ENCODE measurements at regions not wholly inside any gene's neighbourhood (a gene's known extent, or its start where the extent isn't known, plus 50 kb on each side); places are given as distances from the start of the nearest gene placed in this dataset.
A peak's percentile ranks its signal among the peaks of the same experiment; 100 is the strongest.

DNA sequence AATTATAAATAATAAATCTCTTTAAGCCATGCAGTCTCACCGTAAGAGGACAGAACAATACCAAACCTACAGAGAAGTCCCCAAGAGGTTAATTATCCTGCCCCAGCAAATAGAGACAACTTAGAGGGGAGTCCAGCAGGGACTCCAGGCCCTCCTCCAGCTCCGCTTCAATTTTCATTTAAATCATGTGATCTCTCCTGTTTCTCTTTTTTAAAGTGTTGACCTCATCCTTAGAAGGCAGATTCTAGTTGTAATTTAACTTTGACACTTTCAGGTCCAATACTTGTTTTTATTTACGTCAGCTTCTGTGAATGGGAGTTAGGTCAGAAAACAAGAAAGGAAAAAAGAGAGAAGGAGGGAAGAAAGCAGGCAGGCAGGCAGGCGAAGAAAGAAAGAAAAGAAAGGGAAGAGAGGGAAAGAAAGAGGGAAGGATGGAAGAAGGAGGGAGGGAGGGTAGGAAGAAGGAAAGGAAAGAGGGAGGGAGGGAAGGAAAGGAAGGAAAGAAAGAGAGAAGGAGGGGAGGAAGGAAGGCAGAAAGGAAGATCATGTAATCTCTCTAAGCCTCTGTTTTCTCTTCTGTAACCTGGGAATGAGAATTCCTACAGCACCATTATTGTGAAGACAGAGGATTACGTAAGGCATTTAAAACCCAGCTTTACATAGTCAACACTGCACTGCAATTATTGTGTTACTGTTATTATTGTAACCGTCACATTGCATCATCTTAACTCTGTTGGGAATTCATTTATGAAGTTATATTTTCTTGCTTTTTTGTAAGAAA is 227.7 kb downstream of the SKIDA1 start:
- H3K4me3 Mint-ChIP-seq: no peak overlapping the region
- H3K36me3 Mint-ChIP-seq: no peaks in the 10 kb centered on the region
- H3K27ac Mint-ChIP-seq: peak overlapping the region; percentile 86
- no peaks in the 10 kb centered on the region for H3K27me3 Mint-ChIP-seq (ENCODE audit: low read depth)
- no peaks in the 10 kb centered on the region for H3K9me3 Mint-ChIP-seq
- TF ChIP-seq, protein P1, sequence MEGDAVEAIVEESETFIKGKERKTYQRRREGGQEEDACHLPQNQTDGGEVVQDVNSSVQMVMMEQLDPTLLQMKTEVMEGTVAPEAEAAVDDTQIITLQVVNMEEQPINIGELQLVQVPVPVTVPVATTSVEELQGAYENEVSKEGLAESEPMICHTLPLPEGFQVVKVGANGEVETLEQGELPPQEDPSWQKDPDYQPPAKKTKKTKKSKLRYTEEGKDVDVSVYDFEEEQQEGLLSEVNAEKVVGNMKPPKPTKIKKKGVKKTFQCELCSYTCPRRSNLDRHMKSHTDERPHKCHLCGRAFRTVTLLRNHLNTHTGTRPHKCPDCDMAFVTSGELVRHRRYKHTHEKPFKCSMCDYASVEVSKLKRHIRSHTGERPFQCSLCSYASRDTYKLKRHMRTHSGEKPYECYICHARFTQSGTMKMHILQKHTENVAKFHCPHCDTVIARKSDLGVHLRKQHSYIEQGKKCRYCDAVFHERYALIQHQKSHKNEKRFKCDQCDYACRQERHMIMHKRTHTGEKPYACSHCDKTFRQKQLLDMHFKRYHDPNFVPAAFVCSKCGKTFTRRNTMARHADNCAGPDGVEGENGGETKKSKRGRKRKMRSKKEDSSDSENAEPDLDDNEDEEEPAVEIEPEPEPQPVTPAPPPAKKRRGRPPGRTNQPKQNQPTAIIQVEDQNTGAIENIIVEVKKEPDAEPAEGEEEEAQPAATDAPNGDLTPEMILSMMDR (IDR thresholded peaks at IDR 0.05; ENCODE audit: unreplicated experiment): no peak
- H3K4me1 Mint-ChIP-seq: peaks cover 46% of the 10 kb centered on the region
- DNase-seq (ENCODE audit: low spot score in 2 of 2, unreplicated experiment in 2 of 2): no peak

DNA sequence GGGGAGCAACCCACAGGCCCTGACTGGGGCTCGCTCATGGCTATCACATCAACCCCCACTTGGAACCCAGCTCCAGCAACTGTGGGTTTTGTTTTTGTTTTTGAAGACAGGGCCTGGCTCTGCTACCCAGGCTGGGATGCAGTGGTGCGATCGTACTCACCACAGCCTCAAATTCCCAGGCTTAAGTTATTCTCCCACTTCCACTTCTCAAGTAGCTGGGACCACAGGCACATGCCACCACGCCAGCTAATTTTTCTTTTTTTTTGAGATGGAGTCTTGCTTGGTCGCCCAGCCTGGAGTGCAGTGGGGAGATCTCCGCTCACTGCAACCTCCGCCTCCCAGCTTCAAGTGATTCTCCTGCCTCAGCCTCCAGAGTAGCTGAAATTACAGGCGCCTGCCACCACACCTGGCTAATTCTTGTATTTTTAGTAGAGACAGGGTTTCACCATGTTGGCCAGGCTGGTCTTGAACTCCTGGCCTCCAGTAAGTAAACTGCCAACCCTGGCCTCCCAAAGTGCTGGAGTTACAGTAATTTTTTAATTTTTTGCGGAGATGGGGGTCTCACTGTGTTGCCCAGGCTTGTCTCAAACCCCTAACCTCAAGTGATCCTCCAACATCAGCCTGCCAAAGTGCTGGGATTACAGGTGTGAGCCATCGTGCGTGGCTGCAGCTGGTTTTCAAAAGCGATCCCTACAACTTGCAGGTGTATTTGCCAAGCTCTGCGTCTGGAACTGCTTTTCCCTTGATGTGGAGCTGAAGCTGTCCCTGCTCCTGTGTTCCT is 228.7 kb downstream of the SKIDA1 start:
- TF ChIP-seq, protein P1 (IDR thresholded peaks at IDR 0.05; ENCODE audit: unreplicated experiment): no peak
- Mint-ChIP-seq H3K9me3 (no peaks in the 10 kb centered on the region), H3K27me3 (ENCODE audit: low read depth) (no peaks in the 10 kb centered on the region), H3K27ac (peak overlapping the region; percentile 30), H3K36me3 (no peaks in the 10 kb centered on the region), H3K4me1 (peaks cover 54% of the 10 kb centered on the region), H3K4me3 (no peak overlapping the region)
- no peak for DNase-seq (ENCODE audit: low spot score in 2 of 2, unreplicated experiment in 2 of 2)

DNA sequence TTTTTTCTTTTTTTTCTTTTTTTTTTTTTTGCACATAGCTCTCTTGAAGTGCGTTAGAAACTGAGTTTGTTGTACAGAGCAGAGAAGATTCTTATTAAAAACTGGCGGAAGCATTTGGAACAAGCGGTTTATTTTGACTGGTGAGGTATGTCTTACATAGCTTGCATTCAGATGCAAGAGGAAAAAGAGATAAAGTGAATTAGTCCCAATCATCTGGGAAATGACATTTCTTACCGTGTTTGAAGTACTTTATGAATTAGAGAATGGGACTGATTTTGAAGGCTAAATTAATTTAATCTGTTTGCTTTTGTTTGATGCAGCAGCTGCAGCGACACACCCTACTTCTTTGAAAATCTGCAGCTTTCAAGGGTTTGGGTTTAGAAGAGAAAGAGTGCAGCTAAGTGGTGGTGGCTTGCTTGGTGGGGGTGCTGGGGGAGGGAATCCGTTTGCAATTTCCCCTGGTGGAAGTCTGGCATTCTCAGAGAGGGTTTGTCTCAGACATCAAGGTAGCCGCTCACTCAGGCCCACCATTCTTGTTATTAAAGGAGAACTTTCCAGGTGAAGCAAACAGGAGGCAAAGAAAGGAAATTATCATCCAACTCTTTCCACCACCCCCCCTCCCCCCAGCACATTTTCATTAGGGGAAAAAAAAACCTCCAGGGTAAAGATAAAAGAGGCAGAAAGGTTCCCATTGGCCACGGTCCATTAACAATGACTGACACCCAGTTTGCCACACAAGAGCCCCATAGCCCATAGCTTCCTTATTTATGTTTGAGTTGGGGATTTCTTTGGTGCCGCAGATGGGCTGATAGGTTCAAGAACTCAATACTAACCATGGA is 231.7 kb downstream of the SKIDA1 start:
- Mint-ChIP-seq H3K9me3 (no peaks in the 10 kb centered on the region), H3K36me3 (no peaks in the 10 kb centered on the region), H3K4me3 (peak overlapping the region; percentile 63), H3K4me1 (peaks cover 63% of the 10 kb centered on the region), H3K27me3 (ENCODE audit: low read depth) (no peaks in the 10 kb centered on the region), H3K27ac (peak overlapping the region; percentile 97)
- TF ChIP-seq, protein P1 (IDR thresholded peaks at IDR 0.05; ENCODE audit: unreplicated experiment): no peak
- no peak for DNase-seq (ENCODE audit: low spot score in 2 of 2, unreplicated experiment in 2 of 2)

DNA sequence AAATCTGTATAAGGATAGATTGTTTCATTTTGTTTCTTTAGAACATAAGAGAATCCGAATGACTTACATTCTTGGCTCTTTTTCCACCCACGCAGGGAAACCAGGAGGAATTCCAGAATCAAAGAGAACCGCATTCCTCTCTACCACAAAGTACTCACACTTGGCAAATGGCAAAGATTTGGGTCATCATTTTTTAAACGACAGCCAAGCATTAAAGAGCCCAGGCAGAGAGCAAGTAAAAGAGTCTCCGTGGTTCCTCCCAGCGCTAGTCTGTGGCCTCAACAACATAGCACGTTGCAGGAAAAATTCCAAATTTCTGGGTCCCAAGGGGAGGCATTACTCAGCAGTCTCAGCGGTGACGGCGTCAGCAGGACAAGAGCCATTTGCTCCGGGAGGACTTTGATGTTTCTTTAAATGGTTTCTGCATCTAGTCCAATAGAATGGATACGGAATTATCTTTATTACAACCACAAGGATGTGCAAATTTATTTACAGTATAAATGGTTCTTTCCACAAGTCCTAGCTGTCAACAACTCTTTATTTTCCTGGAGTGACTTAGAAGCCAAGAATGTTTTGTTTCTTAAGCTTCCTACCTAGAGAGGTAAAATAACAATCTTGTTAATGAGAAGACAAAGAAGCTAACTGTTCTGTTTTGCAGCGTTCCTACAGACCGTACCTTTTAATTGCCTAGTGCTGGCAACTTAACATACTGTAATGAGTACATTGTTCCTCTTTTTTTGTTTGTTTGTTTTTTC is 232.5 kb downstream of the SKIDA1 start:
- H3K27ac Mint-ChIP-seq: peak overlapping the region; percentile 97
- DNase-seq (ENCODE audit: low spot score in 2 of 2, unreplicated experiment in 2 of 2): peak; percentile 40 to 61
- H3K36me3 Mint-ChIP-seq: no peaks in the 10 kb centered on the region
- no peaks in the 10 kb centered on the region for H3K9me3 Mint-ChIP-seq
- H3K27me3 Mint-ChIP-seq (ENCODE audit: low read depth): no peaks in the 10 kb centered on the region
- H3K4me3 Mint-ChIP-seq: peak overlapping the region; percentile 63
- H3K4me1 Mint-ChIP-seq: peaks cover 58% of the 10 kb centered on the region
- TF ChIP-seq, protein P1 (IDR thresholded peaks at IDR 0.05; ENCODE audit: unreplicated experiment): no peak
